Stimulated activated CD4-positive, alpha-beta T cell treated with anti-CD3 and anti-CD28 coated beads, Interleukin-15, amount 100 ng/mL, for 48 hours (primary cell): ENCODE measurements at regions not wholly inside any gene's neighbourhood (a gene's known extent, or its start where the extent isn't known, plus 50 kb on each side); places are given as distances from the start of the nearest gene placed in this dataset.

Experiments
- DNase-seq, 2 donors: peaks; one replicate each; pipeline ENCODE4 v3.0.0-alpha.2; 2020; ENCODE audit warnings: low read depth in 2 of 2

GRCh38 chr2:217090884-217091283 lies 231.0 kb upstream of the TNP1 start:
- DNase-seq: no peak

DNA sequence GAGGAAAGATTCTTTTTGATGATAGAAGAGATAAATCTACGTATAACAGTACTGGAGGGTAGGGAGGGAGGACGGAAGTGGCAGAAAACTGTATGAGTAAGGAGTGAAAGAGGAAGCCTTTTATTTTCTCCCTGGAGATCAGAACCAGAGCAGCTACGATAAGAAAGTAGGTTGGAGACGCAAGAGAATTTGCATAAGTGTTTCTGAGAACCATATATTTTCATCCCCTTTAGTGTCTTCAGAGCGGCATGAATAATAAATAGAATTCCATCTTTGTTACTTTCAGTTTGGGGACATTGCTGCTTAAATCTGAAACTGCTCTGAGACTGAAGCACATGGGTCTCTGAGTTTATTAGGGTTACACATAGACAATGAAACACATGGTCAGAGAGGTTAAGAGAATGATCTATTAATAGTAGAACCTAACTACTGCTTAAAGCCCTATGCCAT lies 230.2 kb upstream of the TNP1 start:
- DNase-seq: no peak

- DNase-seq: no peak
Measured at GRCh38 chr2:217086718-217087117, 226.9 kb upstream of the TNP1 start.

- DNase-seq: peak in 1 of 2 donors; percentile 22
Measured at GRCh38 chr2:217086038-217086522, 226.2 kb upstream of the TNP1 start.

GRCh38 chr2:217085543-217085942 lies 225.7 kb upstream of the TNP1 start:
- DNase-seq: no peak

DNA sequence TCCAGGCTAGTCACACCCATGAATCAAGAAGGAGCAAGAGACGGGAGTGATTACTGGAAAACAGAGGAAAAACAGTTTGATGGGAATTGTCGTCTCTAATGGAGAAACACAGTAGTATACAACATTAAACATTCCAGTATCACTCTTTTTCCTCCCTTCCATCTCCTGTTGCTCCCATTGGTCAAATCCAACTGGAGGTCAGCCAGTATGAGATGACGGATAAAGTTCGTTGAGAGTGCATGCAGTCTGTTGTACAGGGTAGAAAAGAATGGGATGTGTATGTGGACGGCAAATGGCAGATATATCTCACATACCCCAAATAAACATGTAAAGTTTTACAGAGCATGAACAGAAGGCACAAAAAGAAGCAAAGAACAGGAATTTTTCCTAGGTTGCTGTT lies 221.9 kb upstream of the TNP1 start:
- no peak for DNase-seq

DNA sequence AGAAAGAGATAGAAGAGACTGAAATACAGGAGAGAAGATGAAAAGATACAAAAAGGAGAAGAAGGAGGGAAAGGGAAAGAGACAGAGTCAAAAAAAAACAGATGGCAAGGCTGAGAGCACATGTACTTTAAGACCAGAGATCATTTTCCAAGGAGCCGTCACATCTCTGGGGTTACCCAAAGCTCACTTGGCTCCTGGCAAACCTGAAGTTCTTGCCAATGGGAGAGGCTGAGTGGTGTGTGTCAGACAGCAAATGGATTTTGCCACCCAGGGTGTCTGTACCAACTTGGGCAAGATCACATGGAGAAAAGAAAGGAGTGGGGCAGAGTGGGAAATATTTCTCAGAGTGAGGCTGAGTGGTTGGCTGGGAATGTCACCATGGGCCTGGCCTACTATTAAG lies 219.3 kb upstream of the TNP1 start:
- no peak for DNase-seq

DNA sequence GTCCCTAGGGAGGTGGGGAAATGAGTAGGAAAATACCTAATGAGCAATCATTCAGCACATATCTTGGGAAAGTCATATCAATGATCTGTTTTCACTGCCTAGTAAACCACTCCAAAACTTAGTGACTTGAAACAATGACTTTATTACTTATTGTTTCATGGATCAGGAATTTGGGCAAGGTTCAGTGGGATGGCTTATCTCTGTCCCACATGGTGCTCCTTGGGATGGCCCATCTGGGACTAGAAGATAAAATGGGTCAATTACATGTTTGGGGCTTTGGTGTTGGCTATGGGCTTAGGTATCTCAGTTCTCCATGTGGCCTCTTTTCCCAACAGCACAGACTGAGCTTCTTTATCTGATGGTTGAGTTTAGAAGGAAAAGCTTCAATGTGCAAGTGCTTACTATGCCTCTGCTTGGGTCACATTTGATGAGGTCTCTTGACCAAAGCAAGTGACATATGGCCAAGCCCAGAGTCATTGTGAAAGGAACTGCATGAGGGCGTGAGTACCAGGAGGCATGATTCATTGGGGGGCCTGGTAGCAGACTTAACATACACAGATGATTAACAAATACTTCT lies 218.1 kb upstream of the TNP1 start:
- no peak for DNase-seq

GRCh38 chr2:217076657-217077232 lies 216.9 kb upstream of the TNP1 start:
- DNase-seq: no peak

- DNase-seq: no peak
Measured at GRCh38 chr2:217076058-217076435, 216.2 kb upstream of the TNP1 start.

GRCh38 chr2:217075268-217076057 lies 215.6 kb upstream of the TNP1 start:
- no peak for DNase-seq

DNA sequence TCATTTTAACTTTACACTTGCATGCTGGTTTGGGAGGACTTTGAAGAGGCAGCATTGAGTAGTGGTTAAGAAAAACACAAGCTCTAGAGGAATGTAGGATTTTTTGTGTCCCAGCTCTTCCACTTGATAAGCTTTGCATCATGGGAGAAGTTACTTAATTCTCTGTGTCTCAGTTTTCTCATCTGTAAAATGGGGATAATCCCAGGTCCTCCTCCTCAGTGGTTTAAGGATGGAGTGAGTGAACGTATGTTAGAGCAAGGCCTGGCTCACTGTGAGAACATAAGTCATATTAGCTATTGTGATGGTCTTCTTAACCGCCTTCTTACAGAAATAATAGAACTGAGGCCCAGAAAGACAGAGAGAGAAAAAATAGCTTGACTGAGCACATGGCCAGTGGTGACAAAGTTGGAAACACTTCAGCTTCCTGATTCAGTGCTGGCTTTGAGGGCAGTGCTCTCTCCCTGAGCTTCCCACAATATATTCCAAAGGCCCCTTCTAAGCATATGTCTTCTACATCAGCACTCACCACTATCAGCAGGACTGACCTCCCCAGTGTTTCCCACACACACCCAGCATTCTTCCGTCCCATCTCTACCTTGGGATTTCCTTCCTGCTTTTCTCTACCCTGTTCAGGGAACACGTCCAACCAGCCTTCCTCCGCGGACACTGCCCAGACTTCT lies 214.9 kb upstream of the TNP1 start:
- DNase-seq: no peak

DNA sequence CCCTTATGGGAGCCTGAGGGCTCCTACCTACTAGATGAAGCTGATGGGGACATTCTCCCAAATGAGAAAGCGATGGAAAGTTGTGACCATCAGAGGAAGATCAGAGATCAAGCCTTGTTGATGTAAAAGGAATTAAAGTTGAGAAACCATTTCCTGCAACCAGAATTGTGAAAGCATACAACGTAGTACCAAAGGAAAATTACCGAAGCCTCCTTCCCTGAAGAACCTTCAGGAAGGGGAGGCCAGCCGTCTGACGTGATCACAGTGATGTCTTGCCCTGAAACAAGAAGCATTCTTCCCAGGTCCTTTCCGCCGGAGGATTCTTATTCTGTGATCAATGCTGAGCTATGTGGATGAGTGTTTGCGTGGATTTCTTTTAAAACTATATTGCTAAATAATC lies 211.6 kb upstream of the TNP1 start:
- DNase-seq: no peak

GRCh38 chr2:217070611-217071010 lies 210.7 kb upstream of the TNP1 start:
- DNase-seq: no peak

GRCh38 chr2:217070043-217070430 lies 210.2 kb upstream of the TNP1 start:
- no peak for DNase-seq

- no peak for DNase-seq
Measured at GRCh38 chr2:217069263-217070042, 209.6 kb upstream of the TNP1 start.

- no peak for DNase-seq
Measured at GRCh38 chr2:217068677-217069250, 208.9 kb upstream of the TNP1 start.

DNA sequence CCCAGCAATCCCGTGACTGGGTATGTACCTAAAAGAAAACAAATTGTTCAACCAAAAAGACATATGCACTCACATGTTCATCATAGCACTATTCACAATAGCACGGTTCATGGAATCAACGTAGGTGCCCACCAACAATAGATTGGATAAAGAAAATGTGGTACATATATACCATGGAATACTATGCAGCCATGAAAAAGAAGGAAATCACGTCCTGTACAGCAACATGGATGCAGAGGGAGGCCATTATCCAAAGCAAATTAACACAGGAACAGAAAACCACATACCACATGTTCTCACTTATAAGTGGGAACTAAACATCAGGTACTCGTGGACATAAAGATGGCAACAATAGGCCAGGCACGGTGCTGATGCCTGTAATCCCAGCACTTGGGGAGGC lies 207.9 kb upstream of the TNP1 start:
- DNase-seq: no peak

DNA sequence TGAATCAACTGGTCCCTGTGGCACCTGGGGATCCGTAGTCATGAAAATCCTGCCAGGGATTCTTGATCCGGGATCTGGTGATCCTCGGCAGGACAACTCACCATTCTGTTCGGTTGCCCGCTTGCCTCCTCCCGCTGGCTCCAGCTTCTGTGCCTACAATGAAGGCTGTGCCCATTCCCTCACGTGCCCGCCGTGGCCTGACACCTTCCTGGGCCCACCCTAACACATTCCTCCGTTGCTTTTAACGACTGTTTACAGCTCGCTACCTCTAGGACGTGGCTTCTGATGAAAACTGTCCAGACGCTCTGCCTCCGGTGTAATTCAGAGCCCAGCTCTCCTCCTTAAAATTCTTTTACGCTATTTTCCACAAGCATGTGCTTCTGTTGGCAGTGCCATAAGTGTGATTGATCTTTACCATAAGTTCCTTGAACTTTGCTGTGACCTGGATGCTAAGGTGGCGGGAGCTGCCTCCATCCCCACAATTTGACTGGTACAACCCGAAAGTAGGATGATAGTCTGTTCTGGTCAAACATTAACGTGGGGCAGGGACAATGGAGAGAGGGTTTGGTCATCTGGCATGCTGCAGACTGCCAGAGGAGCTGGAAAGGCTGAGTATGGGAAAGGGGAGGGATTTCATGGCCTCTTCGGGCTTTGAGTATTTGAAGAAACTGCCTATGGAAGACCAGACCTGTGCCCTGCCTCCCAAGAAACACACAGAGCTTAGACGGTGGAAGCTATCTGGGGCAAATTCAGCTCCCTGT lies 206.8 kb upstream of the TNP1 start:
- no peak for DNase-seq

GRCh38 chr2:217065695-217066405 lies 206.0 kb upstream of the TNP1 start:
- DNase-seq: no peak
